Mesenchymal stem cell (in vitro differentiated cells and primary cell): ENCODE measurements at regions not wholly inside any gene's neighbourhood (a gene's known extent, or its start where the extent isn't known, plus 50 kb on each side); places are given as distances from the start of the nearest gene placed in this dataset.

ENCODE experiments used
- DNase-seq: peaks from one replicate; pipeline ENCODE4 v3.0.0-alpha.2; 2013
- H2AFZ ChIP-seq: one replicate; pipeline ENCODE4 v1.6.1; 2013; ENCODE audit warnings: low read depth, mild to moderate bottlenecking, control low read depth, inconsistent platforms, low read length, moderate library complexity
- H2AK5ac ChIP-seq: 2 replicates; pipeline ENCODE4 v1.6.1; 2013; ENCODE audit warnings: low read length, moderate library complexity, mild to moderate bottlenecking, inconsistent platforms; ENCODE audit not compliant: severe bottlenecking
- H2BK120ac ChIP-seq: one replicate; pipeline ENCODE4 v1.6.1; 2013; ENCODE audit warnings: low read depth, mild to moderate bottlenecking, inconsistent platforms, low read length, moderate library complexity
- H2BK12ac ChIP-seq, 2 experiments: one replicate each; pipeline ENCODE4 v1.6.1; 2013; ENCODE audit warnings: inconsistent platforms in 2 of 2, low read length in 2 of 2, mild to moderate bottlenecking in 2 of 2, moderate library complexity in 2 of 2, control low read depth in 1 of 2
- H2BK15ac ChIP-seq: one replicate; pipeline ENCODE4 v1.6.1; 2013; ENCODE audit warnings: mild to moderate bottlenecking, low read depth, inconsistent platforms; ENCODE audit not compliant: poor library complexity, severe bottlenecking
- H2BK5ac ChIP-seq: 2 replicates; pipeline ENCODE4 v1.6.1; 2013; ENCODE audit warnings: low read depth, mild to moderate bottlenecking, low read length, control low read depth, inconsistent platforms; ENCODE audit not compliant: poor library complexity, severe bottlenecking
- H3K14ac ChIP-seq, 2 experiments: one replicate each; pipeline ENCODE4 v1.6.1; 2013; ENCODE audit warnings: inconsistent platforms in 2 of 2, low read length in 2 of 2, control low read depth in 1 of 2, mild to moderate bottlenecking in 1 of 2, moderate library complexity in 1 of 2
- H3K18ac ChIP-seq, 2 experiments: one replicate each; pipeline ENCODE4 v1.6.1; 2013; ENCODE audit warnings: inconsistent platforms in 2 of 2, low read length in 2 of 2, control low read depth in 1 of 2, low read depth in 1 of 2, mild to moderate bottlenecking in 1 of 2
- H3K23ac ChIP-seq, 2 experiments: one replicate each; pipeline ENCODE4 v1.6.1; 2013; ENCODE audit warnings: inconsistent platforms in 2 of 2, low read length in 2 of 2, mild to moderate bottlenecking in 2 of 2, moderate library complexity in 2 of 2, control low read depth in 1 of 2
- H3K27ac ChIP-seq: 2 replicates; pipeline ENCODE4 v1.5.1; 2013; ENCODE audit warnings: mild to moderate bottlenecking, moderate library complexity, low read length, control low read depth, inconsistent platforms; ENCODE audit not compliant: poor library complexity, severe bottlenecking
- H3K27me3 ChIP-seq, 2 experiments: 2 replicates each; pipeline versions ENCODE4 v1.6.1 to v1.7.0; 2013; ENCODE audit warnings: low read length in 2 of 2, mild to moderate bottlenecking in 2 of 2, moderate library complexity in 2 of 2, control low read depth in 1 of 2, inconsistent platforms in 1 of 2; ENCODE audit not compliant: control insufficient read depth in 1 of 2, insufficient read depth in 1 of 2
- H3K36me3 ChIP-seq, 2 experiments: 2 replicates each; pipeline versions ENCODE4 v1.6.1 to v1.7.0; 2013; ENCODE audit warnings: low read length in 2 of 2, control low read depth in 1 of 2, inconsistent platforms in 1 of 2, low read depth in 1 of 2, mild to moderate bottlenecking in 1 of 2; ENCODE audit not compliant: insufficient read depth in 2 of 2, control insufficient read depth in 1 of 2
- H3K4ac ChIP-seq, 2 experiments: one replicate each; pipeline ENCODE4 v1.6.1; 2013; ENCODE audit warnings: inconsistent platforms in 2 of 2, low read length in 2 of 2, mild to moderate bottlenecking in 2 of 2, moderate library complexity in 2 of 2, control low read depth in 1 of 2, low read depth in 1 of 2
- H3K4me1 ChIP-seq: 2 replicates; pipeline ENCODE4 v1.6.1; 2013; ENCODE audit warnings: low read depth, low read length, control low read depth; ENCODE audit not compliant: control insufficient read depth, insufficient read depth
- H3K4me2 ChIP-seq: 2 replicates; pipeline ENCODE4 v1.6.1; 2013; ENCODE audit warnings: low read length, mild to moderate bottlenecking, inconsistent platforms; ENCODE audit not compliant: poor library complexity, severe bottlenecking
- H3K4me3 ChIP-seq, 2 experiments: 2 replicates each; pipeline versions ENCODE4 v1.5.1 to v1.7.0; 2013; ENCODE audit warnings: low read length in 2 of 2, mild to moderate bottlenecking in 2 of 2, control low read depth in 1 of 2, low read depth in 1 of 2; ENCODE audit not compliant: insufficient read depth in 1 of 2
- H3K79me1 ChIP-seq: replicated peaks from 2 replicates; pipeline ENCODE4 v1.6.1; 2013; ENCODE audit warnings: mild to moderate bottlenecking, control low read depth, low read length, inconsistent platforms; ENCODE audit not compliant: poor library complexity, severe bottlenecking
- H3K9ac ChIP-seq: 2 replicates; pipeline ENCODE4 v1.7.0; 2013; ENCODE audit warnings: mild to moderate bottlenecking, low read length, moderate library complexity
- H3K9me3 ChIP-seq: 2 replicates; pipeline ENCODE4 v1.7.0; 2013; ENCODE audit warnings: mild to moderate bottlenecking, low read length; ENCODE audit not compliant: control insufficient read depth
- H4K8ac ChIP-seq: one replicate; pipeline ENCODE4 v1.6.1; 2013; ENCODE audit warnings: inconsistent platforms, mild to moderate bottlenecking, low read length, moderate library complexity
- H4K91ac ChIP-seq: one replicate; pipeline ENCODE4 v1.6.1; 2013; ENCODE audit warnings: mild to moderate bottlenecking, low read length, inconsistent platforms
- WGBS: methylation state at CpG from one replicate; pipeline ENCODE4 v1.1.7; 2013; ENCODE audit warnings: mixed read lengths; 5-methylcytosine and 5-hydroxymethylcytosine counted together

GRCh38 chr12:59077575-59078426 lies 157.5 kb upstream of the LRIG3 start:
- Histone ChIP-seq H3K23ac (no peak overlapping the region), H3K36me3 (no peaks in the 10 kb centered on the region), H3K4me1 (no peaks in the 10 kb centered on the region), H3K9me3 (no peaks in the 10 kb centered on the region), H2BK5ac (no peak overlapping the region), H3K14ac (no peak overlapping the region), H3K79me1 (no peaks in the 10 kb centered on the region), H2AFZ (no peak overlapping the region), H2BK120ac (no peak overlapping the region), H3K4me2 (no peak overlapping the region), H2AK5ac (no peak overlapping the region), H3K4ac (peak overlapping the region in 1 of 2 experiments; percentile 5), H3K27me3 (no peaks in the 10 kb centered on the region), H4K8ac (no peak overlapping the region), H4K91ac (no peak overlapping the region), H3K4me3 (no peak overlapping the region), H3K27ac (no peak overlapping the region), H3K18ac (peak overlapping the region in 1 of 2 experiments; percentile 16), H2BK15ac (no peak overlapping the region), H2BK12ac (no peak overlapping the region), H3K9ac (no peak overlapping the region)
- WGBS: 38% methylated on average over 3 of the region's 6 CpGs
- peak; percentile 60 for DNase-seq

DNA sequence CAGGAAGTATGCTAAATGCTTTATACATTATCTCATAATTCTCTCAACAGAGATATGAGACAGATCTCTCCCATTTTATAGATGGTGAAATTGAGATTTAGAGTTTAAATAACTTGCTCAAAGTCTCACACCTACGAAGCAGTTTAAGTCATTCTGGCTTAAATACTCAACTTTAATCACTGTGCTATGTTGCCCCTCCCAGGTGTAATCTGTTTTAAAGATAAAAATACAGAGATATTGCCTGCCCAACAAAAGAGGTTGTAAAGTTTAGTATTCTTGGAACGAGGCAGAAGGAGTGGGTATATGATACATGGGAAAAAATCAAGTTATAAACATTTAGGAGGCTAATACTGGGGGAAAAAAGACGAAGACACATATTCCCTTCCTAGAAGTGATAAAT lies 156.8 kb upstream of the LRIG3 start:
- Histone ChIP-seq H3K27me3 (no peaks in the 10 kb centered on the region), H3K9me3 (no peaks in the 10 kb centered on the region), H3K18ac (no peak overlapping the region), H3K23ac (no peak overlapping the region), H4K8ac (no peak overlapping the region), H2AFZ (no peak overlapping the region), H2BK15ac (no peak overlapping the region), H3K27ac (no peak overlapping the region), H2BK12ac (no peak overlapping the region), H3K9ac (no peak overlapping the region), H3K14ac (no peak overlapping the region), H2BK120ac (no peak overlapping the region), H3K4ac (no peak overlapping the region), H3K79me1 (no peaks in the 10 kb centered on the region), H2BK5ac (no peak overlapping the region), H3K4me1 (no peaks in the 10 kb centered on the region), H3K36me3 (no peaks in the 10 kb centered on the region), H2AK5ac (no peak overlapping the region), H3K4me3 (no peak overlapping the region), H3K4me2 (no peak overlapping the region), H4K91ac (no peak overlapping the region)
- 38% methylated on average over 1 of the region's 3 CpGs for WGBS
- DNase-seq: no peak

GRCh38 chr12:59076622-59077021 lies 156.3 kb upstream of the LRIG3 start:
- whole genome bisulfite sequencing: 74% methylated on average over 1 of the region's 1 CpG
- Histone ChIP-seq H2BK5ac (no peak overlapping the region), H3K27ac (no peak overlapping the region), H2BK120ac (no peak overlapping the region), H3K4me1 (no peaks in the 10 kb centered on the region), H2AK5ac (no peak overlapping the region), H3K36me3 (no peaks in the 10 kb centered on the region), H3K27me3 (no peaks in the 10 kb centered on the region), H2BK12ac (no peak overlapping the region), H3K18ac (no peak overlapping the region), H3K14ac (no peak overlapping the region), H3K79me1 (no peaks in the 10 kb centered on the region), H3K4ac (no peak overlapping the region), H2AFZ (no peak overlapping the region), H3K9me3 (no peaks in the 10 kb centered on the region), H3K9ac (no peak overlapping the region), H4K8ac (no peak overlapping the region), H3K23ac (no peak overlapping the region), H4K91ac (no peak overlapping the region), H3K4me2 (no peak overlapping the region), H3K4me3 (no peak overlapping the region), H2BK15ac (no peak overlapping the region)
- no peak for DNase-seq

GRCh38 chr12:59075968-59076490 lies 155.7 kb upstream of the LRIG3 start:
- H4K8ac ChIP-seq: no peak overlapping the region
- WGBS: 98% methylated on average over 4 of the region's 4 CpGs

More at GRCh38 chr12:59075968-59076490, 155.7 kb upstream of the LRIG3 start:
- H2BK5ac ChIP-seq: no peak overlapping the region
- no peak overlapping the region for H2BK15ac ChIP-seq
- no peak overlapping the region for H3K14ac ChIP-seq
- no peak overlapping the region for H2BK120ac ChIP-seq
- H2AK5ac ChIP-seq: no peak overlapping the region
- DNase-seq: no peak
- no peak overlapping the region for H3K23ac ChIP-seq
- no peak overlapping the region for H2AFZ ChIP-seq
- H4K91ac ChIP-seq: no peak overlapping the region
- no peak overlapping the region for H3K4me3 ChIP-seq
- no peaks in the 10 kb centered on the region for H3K79me1 ChIP-seq
- peak overlapping the region in 1 of 2 experiments; percentile 35 for H3K4ac ChIP-seq
- H3K27ac ChIP-seq: no peak overlapping the region
- no peaks in the 10 kb centered on the region for H3K36me3 ChIP-seq
- no peaks in the 10 kb centered on the region for H3K4me1 ChIP-seq
- H3K4me2 ChIP-seq: no peak overlapping the region
- no peaks in the 10 kb centered on the region for H3K27me3 ChIP-seq
- no peaks in the 10 kb centered on the region for H3K9me3 ChIP-seq
- no peak overlapping the region for H2BK12ac ChIP-seq
- no peak overlapping the region for H3K9ac ChIP-seq
- H3K18ac ChIP-seq: no peak overlapping the region
